ENCODE measurements at regions not wholly inside any gene's neighbourhood (a gene's known extent, or its start where the extent isn't known, plus 50 kb on each side); places are given as distances from the start of the nearest gene placed in this dataset.
"Not testable (repeated sequence)": the region's sequence is repeated elsewhere in the genome, so short reads cannot be mapped to it uniquely, and the experiment has no call there.

- H3K27me3 ChIP-seq; H3K4me1 ChIP-seq; H3K36me3 ChIP-seq; H3K4me3 ChIP-seq; H3K27ac ChIP-seq; H3K9me3 ChIP-seq; intact Hi-C loops (cut with DNase I; ENCODE audit: low total_unique reads); DNase-seq (ENCODE audit: low spot score in 2 of 2): not testable (repeated sequence)
These were observed 134.3 kb downstream of the TNFRSF13B start for GRCh38 chr17:16837468-16838266.

GRCh38 chr17:16836315-16836915, 135.5 kb downstream of the TNFRSF13B start:
- H3K4me3 ChIP-seq; H3K27me3 ChIP-seq; H3K36me3 ChIP-seq; H3K4me1 ChIP-seq; H3K9me3 ChIP-seq; intact Hi-C loops (cut with DNase I; ENCODE audit: low total_unique reads); DNase-seq (ENCODE audit: low spot score in 2 of 2); H3K27ac ChIP-seq: not testable (repeated sequence)

- H3K27ac ChIP-seq; intact Hi-C loops (cut with DNase I; ENCODE audit: low total_unique reads); DNase-seq (ENCODE audit: low spot score in 2 of 2); H3K4me3 ChIP-seq; H3K36me3 ChIP-seq; H3K27me3 ChIP-seq; H3K4me1 ChIP-seq; H3K9me3 ChIP-seq: not testable (repeated sequence)
These were observed 138.4 kb downstream of the TNFRSF13B start for GRCh38 chr17:16833517-16833916.

- H3K27ac ChIP-seq; H3K36me3 ChIP-seq; DNase-seq (ENCODE audit: low spot score in 2 of 2); H3K27me3 ChIP-seq; H3K4me1 ChIP-seq; intact Hi-C loops (cut with DNase I; ENCODE audit: low total_unique reads); H3K4me3 ChIP-seq; H3K9me3 ChIP-seq: not testable (repeated sequence)
These were observed 139.1 kb downstream of the TNFRSF13B start for GRCh38 chr17:16832853-16833252.

GRCh38 chr17:16832206-16832605, 139.7 kb downstream of the TNFRSF13B start:
- intact Hi-C loops (cut with DNase I; ENCODE audit: low total_unique reads) = not testable (repeated sequence)

GRCh38 chr17:16830770-16831169, 140.7 kb downstream of the CCDC144A start:
- not testable (repeated sequence) for H3K27ac ChIP-seq; DNase-seq (ENCODE audit: low spot score in 2 of 2)

More at GRCh38 chr17:16832206-16832605, 139.7 kb downstream of the TNFRSF13B start:
- H3K4me1 ChIP-seq; H3K4me3 ChIP-seq; H3K27me3 ChIP-seq; DNase-seq (ENCODE audit: low spot score in 2 of 2); H3K9me3 ChIP-seq; H3K27ac ChIP-seq; H3K36me3 ChIP-seq: not testable (repeated sequence)

GRCh38 chr17:16830219-16830618, 140.2 kb downstream of the CCDC144A start:
- intact Hi-C loops (cut with DNase I; ENCODE audit: low total_unique reads); H3K27ac ChIP-seq; H3K36me3 ChIP-seq; H3K4me1 ChIP-seq; H3K9me3 ChIP-seq; DNase-seq (ENCODE audit: low spot score in 2 of 2); H3K4me3 ChIP-seq; H3K27me3 ChIP-seq: not testable (repeated sequence)

More at GRCh38 chr17:16830770-16831169, 140.7 kb downstream of the CCDC144A start:
- H3K4me1 ChIP-seq; H3K36me3 ChIP-seq; H3K9me3 ChIP-seq; H3K27me3 ChIP-seq; intact Hi-C loops (cut with DNase I; ENCODE audit: low total_unique reads); H3K4me3 ChIP-seq: not testable (repeated sequence)

Measured in breast epithelium (tissue), 4 donors.